Ammon's horn (tissue), 1 donor: ENCODE measurements at regions not wholly inside any gene's neighbourhood (a gene's known extent, or its start where the extent isn't known, plus 50 kb on each side); places are given as distances from the start of the nearest gene placed in this dataset.

Source experiments
- DNase-seq: peaks from one replicate; pipeline ENCODE4 v3.0.0-alpha.2; 2016; ENCODE audit warnings: low spot score

- no peak for DNase-seq
Observed at GRCh38 chr1:104706631-104707147, 957.0 kb downstream of the AMY1C start.

GRCh38 chr1:104718752-104719151 is 969.1 kb downstream of the AMY1C start:
- no peak for DNase-seq

GRCh38 chr1:104720741-104721140 is 971.0 kb downstream of the AMY1C start:
- no peak for DNase-seq

- DNase-seq: no peak
Observed at GRCh38 chr1:104726917-104727316, 977.2 kb downstream of the AMY1C start.

GRCh38 chr1:104733866-104734265 is 984.2 kb downstream of the AMY1C start:
- no peak for DNase-seq

- no peak for DNase-seq
Observed at GRCh38 chr1:104745875-104746274, 996.2 kb downstream of the AMY1C start.

GRCh38 chr1:104746994-104747393 is 997.3 kb downstream of the AMY1C start:
- DNase-seq: no peak

- peak; percentile 4 for DNase-seq
Observed at GRCh38 chr1:104760017-104760416, 1010.3 kb downstream of the AMY1C start.

- DNase-seq: no peak
Observed at GRCh38 chr1:104761961-104762570, 1012.4 kb downstream of the AMY1C start.

GRCh38 chr1:104765085-104765484 is 1015.4 kb downstream of the AMY1C start:
- no peak for DNase-seq

GRCh38 chr1:104768466-104768865 is 1018.8 kb downstream of the AMY1C start:
- no peak for DNase-seq

GRCh38 chr1:104780470-104781078 is 1030.9 kb downstream of the AMY1C start:
- DNase-seq: peak; percentile 18

- no peak for DNase-seq
Observed at GRCh38 chr1:104785575-104786187, 1036.0 kb downstream of the AMY1C start.

GRCh38 chr1:104787866-104788510 is 1038.3 kb downstream of the AMY1C start:
- DNase-seq: no peak

GRCh38 chr1:104791030-104791429 is 1041.3 kb downstream of the AMY1C start:
- no peak for DNase-seq

- no peak for DNase-seq
Observed at GRCh38 chr1:104794035-104794434, 1044.3 kb downstream of the AMY1C start.

- DNase-seq: no peak
Observed at GRCh38 chr1:104795931-104796330, 1046.2 kb downstream of the AMY1C start.

- DNase-seq: no peak
Observed at GRCh38 chr1:104797982-104798381, 1048.3 kb downstream of the AMY1C start.

- no peak for DNase-seq
Observed at GRCh38 chr1:104801344-104801743, 1051.6 kb downstream of the AMY1C start.

GRCh38 chr1:104804147-104804546 is 1054.4 kb downstream of the AMY1C start:
- DNase-seq: no peak

- DNase-seq: no peak
Observed at GRCh38 chr1:104807590-104807989, 1057.9 kb downstream of the AMY1C start.

- DNase-seq: no peak
Observed at GRCh38 chr1:104825401-104825800, 1075.7 kb downstream of the AMY1C start.

- no peak for DNase-seq
Observed at GRCh38 chr1:104830534-104830933, 1080.8 kb downstream of the AMY1C start.
